ENCODE measurements at regions not wholly inside any gene's neighbourhood (a gene's known extent, or its start where the extent isn't known, plus 50 kb on each side); places are given as distances from the start of the nearest gene placed in this dataset.
A peak's percentile ranks its signal among the peaks of the same experiment; 100 is the strongest.

DNA sequence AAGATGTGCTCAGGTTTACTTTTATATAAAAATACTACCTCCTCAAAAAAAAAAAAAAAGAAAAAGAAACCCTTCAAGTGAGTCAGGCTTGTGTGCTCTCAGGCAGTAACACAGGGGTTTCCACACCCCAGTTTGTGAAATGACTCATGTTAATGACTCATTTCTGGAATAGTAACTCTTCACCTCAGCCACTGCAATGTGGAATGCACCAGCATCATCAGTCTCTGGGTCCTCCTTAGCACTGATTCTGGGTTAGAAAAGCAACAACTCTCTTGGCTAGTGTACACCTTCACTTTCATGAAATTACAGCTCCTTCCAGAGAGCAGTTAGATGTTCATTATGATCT lies 110.6 kb downstream of the EMX2 start (continued):
- TF ChIP-seq, protein P1, sequence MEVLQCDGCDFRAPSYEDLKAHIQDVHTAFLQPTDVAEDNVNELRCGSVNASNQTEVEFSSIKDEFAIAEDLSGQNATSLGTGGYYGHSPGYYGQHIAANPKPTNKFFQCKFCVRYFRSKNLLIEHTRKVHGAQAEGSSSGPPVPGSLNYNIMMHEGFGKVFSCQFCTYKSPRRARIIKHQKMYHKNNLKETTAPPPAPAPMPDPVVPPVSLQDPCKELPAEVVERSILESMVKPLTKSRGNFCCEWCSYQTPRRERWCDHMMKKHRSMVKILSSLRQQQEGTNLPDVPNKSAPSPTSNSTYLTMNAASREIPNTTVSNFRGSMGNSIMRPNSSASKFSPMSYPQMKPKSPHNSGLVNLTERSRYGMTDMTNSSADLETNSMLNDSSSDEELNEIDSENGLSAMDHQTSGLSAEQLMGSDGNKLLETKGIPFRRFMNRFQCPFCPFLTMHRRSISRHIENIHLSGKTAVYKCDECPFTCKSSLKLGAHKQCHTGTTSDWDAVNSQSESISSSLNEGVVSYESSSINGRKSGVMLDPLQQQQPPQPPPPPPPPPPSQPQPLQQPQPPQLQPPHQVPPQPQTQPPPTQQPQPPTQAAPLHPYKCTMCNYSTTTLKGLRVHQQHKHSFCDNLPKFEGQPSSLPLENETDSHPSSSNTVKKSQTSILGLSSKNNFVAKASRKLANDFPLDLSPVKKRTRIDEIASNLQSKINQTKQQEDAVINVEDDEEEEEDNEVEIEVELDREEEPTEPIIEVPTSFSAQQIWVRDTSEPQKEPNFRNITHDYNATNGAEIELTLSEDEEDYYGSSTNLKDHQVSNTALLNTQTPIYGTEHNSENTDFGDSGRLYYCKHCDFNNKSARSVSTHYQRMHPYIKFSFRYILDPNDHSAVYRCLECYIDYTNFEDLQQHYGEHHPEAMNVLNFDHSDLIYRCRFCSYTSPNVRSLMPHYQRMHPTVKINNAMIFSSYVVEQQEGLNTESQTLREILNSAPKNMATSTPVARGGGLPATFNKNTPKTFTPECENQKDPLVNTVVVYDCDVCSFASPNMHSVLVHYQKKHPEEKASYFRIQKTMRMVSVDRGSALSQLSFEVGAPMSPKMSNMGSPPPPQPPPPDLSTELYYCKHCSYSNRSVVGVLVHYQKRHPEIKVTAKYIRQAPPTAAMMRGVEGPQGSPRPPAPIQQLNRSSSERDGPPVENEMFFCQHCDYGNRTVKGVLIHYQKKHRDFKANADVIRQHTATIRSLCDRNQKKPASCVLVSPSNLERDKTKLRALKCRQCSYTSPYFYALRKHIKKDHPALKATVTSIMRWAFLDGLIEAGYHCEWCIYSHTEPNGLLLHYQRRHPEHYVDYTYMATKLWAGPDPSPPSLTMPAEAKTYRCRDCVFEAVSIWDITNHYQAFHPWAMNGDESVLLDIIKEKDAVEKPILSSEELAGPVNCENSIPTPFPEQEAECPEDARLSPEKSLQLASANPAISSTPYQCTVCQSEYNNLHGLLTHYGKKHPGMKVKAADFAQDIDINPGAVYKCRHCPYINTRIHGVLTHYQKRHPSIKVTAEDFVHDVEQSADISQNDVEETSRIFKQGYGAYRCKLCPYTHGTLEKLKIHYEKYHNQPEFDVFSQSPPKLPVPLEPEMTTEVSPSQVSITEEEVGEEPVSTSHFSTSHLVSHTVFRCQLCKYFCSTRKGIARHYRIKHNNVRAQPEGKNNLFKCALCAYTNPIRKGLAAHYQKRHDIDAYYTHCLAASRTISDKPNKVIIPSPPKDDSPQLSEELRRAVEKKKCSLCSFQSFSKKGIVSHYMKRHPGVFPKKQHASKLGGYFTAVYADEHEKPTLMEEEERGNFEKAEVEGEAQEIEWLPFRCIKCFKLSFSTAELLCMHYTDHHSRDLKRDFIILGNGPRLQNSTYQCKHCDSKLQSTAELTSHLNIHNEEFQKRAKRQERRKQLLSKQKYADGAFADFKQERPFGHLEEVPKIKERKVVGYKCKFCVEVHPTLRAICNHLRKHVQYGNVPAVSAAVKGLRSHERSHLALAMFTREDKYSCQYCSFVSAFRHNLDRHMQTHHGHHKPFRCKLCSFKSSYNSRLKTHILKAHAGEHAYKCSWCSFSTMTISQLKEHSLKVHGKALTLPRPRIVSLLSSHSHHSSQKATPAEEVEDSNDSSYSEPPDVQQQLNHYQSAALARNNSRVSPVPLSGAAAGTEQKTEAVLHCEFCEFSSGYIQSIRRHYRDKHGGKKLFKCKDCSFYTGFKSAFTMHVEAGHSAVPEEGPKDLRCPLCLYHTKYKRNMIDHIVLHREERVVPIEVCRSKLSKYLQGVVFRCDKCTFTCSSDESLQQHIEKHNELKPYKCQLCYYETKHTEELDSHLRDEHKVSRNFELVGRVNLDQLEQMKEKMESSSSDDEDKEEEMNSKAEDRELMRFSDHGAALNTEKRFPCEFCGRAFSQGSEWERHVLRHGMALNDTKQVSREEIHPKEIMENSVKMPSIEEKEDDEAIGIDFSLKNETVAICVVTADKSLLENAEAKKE (CRISPR knock-in tag; IDR thresholded peaks at IDR 0.05), result no peak
- no peak for TF ChIP-seq EZH2phosphoT487 (IDR thresholded peaks at IDR 0.05; ENCODE audit: unreplicated experiment)

DNA sequence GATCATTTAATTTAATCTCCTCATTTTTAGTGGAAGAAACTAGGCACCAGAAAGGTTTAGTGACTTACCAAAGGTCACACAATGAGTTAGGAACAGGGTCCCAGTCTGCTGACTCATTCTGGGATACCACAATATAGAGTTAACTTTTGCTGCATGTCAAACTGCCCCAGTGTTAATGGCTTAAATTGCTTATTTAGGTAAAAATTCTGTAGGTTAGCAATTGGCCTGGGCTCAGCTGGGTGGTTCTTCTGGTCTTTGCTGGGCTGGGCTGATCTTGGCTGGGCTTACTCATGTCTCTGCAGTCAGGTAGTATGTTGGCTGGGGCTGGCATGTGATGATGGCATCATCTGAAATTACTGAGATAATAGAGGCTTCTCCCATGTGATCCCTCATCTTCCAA lies 111.6 kb downstream of the EMX2 start:
- no peak overlapping the region for H3K4me2 ChIP-seq
- H4K20me1 ChIP-seq (replicated peaks; ENCODE audit: insufficient read depth), result no peaks in the 10 kb centered on the region
- no peaks in the 10 kb centered on the region for H3K4me1 ChIP-seq (ENCODE audit: insufficient read depth)
- no peak overlapping the region for H3K4me3 ChIP-seq
- no peak overlapping the region for H2AFZ ChIP-seq
- ATAC-seq (no peak), DNase-seq (ENCODE audit: low spot score) (no peak)
- no peaks in the 10 kb centered on the region for H3K79me2 ChIP-seq (replicated peaks; ENCODE audit: insufficient read depth)
- Mint-ChIP-seq H3K4me3 (no peak overlapping the region), H3K36me3 (ENCODE audit: low read depth) (peaks cover 6% of the 10 kb centered on the region; the same call in 2 of the 3 replicates), H3K9me3 (peaks cover 19% of the 10 kb centered on the region), H3K27ac (no peak overlapping the region), H3K27me3 (ENCODE audit: insufficient read depth, low read depth, poor library complexity) (peaks cover 6% of the 10 kb centered on the region), H3K4me1 (no peaks in the 10 kb centered on the region)
- no peak overlapping the region for H3K27ac ChIP-seq (ENCODE audit: low read depth)
- H3K9me2 ChIP-seq (ENCODE audit: insufficient read depth), result peaks cover 7% of the 10 kb centered on the region; the same call in 1 of the 2 replicates
- no peaks in the 10 kb centered on the region for H3K27me3 ChIP-seq (ENCODE audit: insufficient read depth)
- H3K36me3 ChIP-seq (ENCODE audit: insufficient read depth), result no peaks in the 10 kb centered on the region
- H3F3A ChIP-seq (replicated peaks; ENCODE audit: low read depth), result no peaks in the 10 kb centered on the region
- TF ChIP-seq ZNF331 (CRISPR knock-in tag; IDR thresholded peaks at IDR 0.05; ENCODE audit: low read depth), result peak; percentile 96
- TF ChIP-seq, protein P2, sequence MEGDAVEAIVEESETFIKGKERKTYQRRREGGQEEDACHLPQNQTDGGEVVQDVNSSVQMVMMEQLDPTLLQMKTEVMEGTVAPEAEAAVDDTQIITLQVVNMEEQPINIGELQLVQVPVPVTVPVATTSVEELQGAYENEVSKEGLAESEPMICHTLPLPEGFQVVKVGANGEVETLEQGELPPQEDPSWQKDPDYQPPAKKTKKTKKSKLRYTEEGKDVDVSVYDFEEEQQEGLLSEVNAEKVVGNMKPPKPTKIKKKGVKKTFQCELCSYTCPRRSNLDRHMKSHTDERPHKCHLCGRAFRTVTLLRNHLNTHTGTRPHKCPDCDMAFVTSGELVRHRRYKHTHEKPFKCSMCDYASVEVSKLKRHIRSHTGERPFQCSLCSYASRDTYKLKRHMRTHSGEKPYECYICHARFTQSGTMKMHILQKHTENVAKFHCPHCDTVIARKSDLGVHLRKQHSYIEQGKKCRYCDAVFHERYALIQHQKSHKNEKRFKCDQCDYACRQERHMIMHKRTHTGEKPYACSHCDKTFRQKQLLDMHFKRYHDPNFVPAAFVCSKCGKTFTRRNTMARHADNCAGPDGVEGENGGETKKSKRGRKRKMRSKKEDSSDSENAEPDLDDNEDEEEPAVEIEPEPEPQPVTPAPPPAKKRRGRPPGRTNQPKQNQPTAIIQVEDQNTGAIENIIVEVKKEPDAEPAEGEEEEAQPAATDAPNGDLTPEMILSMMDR (conservative IDR thresholded peaks at IDR 0.05; ENCODE audit: low read depth in 2 of 2), result no peak

Measured in GM23338 (cell line).